H9 (cell line): ENCODE measurements at regions not wholly inside any gene's neighbourhood (a gene's known extent, or its start where the extent isn't known, plus 50 kb on each side); places are given as distances from the start of the nearest gene placed in this dataset.
A peak's percentile ranks its signal among the peaks of the same experiment; 100 is the strongest.

ENCODE experiments used
- DNase-seq: peaks from one replicate; pipeline ENCODE4 v3.0.0-alpha.2; 2017
- H2AFZ ChIP-seq: one replicate; pipeline ENCODE4 v1.6.1; 2013; ENCODE audit warnings: mild to moderate bottlenecking, low read length, control low read depth, moderate library complexity
- H2AK5ac ChIP-seq: 2 replicates; pipeline ENCODE4 v1.6.1; 2013; ENCODE audit warnings: low read length, control low read depth, mixed read lengths; ENCODE audit not compliant: insufficient read length
- H2BK120ac ChIP-seq: one replicate; pipeline ENCODE4 v1.6.1; 2013; ENCODE audit warnings: low read depth, mild to moderate bottlenecking, low read length, control low read depth, inconsistent platforms; ENCODE audit not compliant: poor library complexity, severe bottlenecking
- H2BK12ac ChIP-seq: 2 replicates; pipeline ENCODE4 v1.6.1; 2013; ENCODE audit warnings: low read length, control low read depth, mixed read lengths, low read depth; ENCODE audit not compliant: insufficient read length
- H2BK15ac ChIP-seq: 2 replicates; pipeline ENCODE4 v1.6.1; 2013; ENCODE audit warnings: low read depth, low read length, control low read depth
- H2BK20ac ChIP-seq: one replicate; pipeline ENCODE4 v1.6.1; 2013; ENCODE audit warnings: low read depth, mild to moderate bottlenecking, low read length, control low read depth, inconsistent platforms; ENCODE audit not compliant: poor library complexity, severe bottlenecking
- H2BK5ac ChIP-seq: 2 replicates; pipeline ENCODE4 v1.6.1; 2013; ENCODE audit warnings: low read length, control low read depth, mixed read lengths; ENCODE audit not compliant: insufficient read length
- H3K14ac ChIP-seq: 2 replicates; pipeline ENCODE4 v1.6.1; 2013; ENCODE audit warnings: low read length, control low read depth; ENCODE audit not compliant: insufficient read depth
- H3K18ac ChIP-seq: 2 replicates; pipeline ENCODE4 v1.6.1; 2013; ENCODE audit warnings: low read depth, mild to moderate bottlenecking, mixed read lengths, low read length, control low read depth; ENCODE audit not compliant: insufficient read length
- H3K23ac ChIP-seq: 2 replicates; pipeline ENCODE4 v1.6.1; 2013; ENCODE audit warnings: low read length, control low read depth, mixed read lengths, low read depth; ENCODE audit not compliant: insufficient read length
- H3K23me2 ChIP-seq: 2 replicates; pipeline ENCODE4 v1.6.1; 2013; ENCODE audit warnings: low read depth, mild to moderate bottlenecking, mixed read lengths, low read length, control low read depth; ENCODE audit not compliant: insufficient read length, poor library complexity, severe bottlenecking
- H3K27ac ChIP-seq: 2 replicates; pipeline ENCODE4 v1.5.1; 2013; ENCODE audit warnings: low read length, control low read depth, mixed read lengths, low read depth; ENCODE audit not compliant: insufficient read length
- H3K27me3 ChIP-seq: 2 replicates; pipeline ENCODE4 v1.6.1; 2013; ENCODE audit warnings: low read length, control low read depth, inconsistent platforms; ENCODE audit not compliant: insufficient read depth
- H3K4ac ChIP-seq: 2 replicates; pipeline ENCODE4 v1.6.1; 2013; ENCODE audit warnings: low read depth, mild to moderate bottlenecking, control low read depth, inconsistent platforms, low read length, moderate library complexity
- H3K4me1 ChIP-seq: 2 replicates; pipeline ENCODE4 v1.6.1; 2013; ENCODE audit warnings: low read length, control low read depth, inconsistent platforms; ENCODE audit not compliant: insufficient read depth
- H3K4me2 ChIP-seq: 2 replicates; pipeline ENCODE4 v1.6.1; 2013; ENCODE audit warnings: low read length, control low read depth, mixed read lengths; ENCODE audit not compliant: insufficient read length, insufficient read depth
- H3K56ac ChIP-seq: 2 replicates; pipeline ENCODE4 v1.6.1; 2013; ENCODE audit warnings: low read depth, mild to moderate bottlenecking, mixed read lengths, low read length, control low read depth; ENCODE audit not compliant: insufficient read length
- H3K79me1 ChIP-seq: 2 replicates; pipeline ENCODE4 v1.6.1; 2013; ENCODE audit warnings: low read depth, mild to moderate bottlenecking, moderate library complexity, low read length, control low read depth, inconsistent platforms; ENCODE audit not compliant: insufficient read depth, poor library complexity, severe bottlenecking
- H3K79me2 ChIP-seq: 2 replicates; pipeline ENCODE4 v1.6.1; 2013; ENCODE audit warnings: low read length, control low read depth, inconsistent platforms; ENCODE audit not compliant: insufficient read depth
- H3K9ac ChIP-seq: 2 replicates; pipeline ENCODE4 v1.6.1; 2013; ENCODE audit warnings: low read length, control low read depth, mixed read lengths; ENCODE audit not compliant: insufficient read length; ENCODE audit errors: extremely low read depth
- H3K9me3 ChIP-seq: one replicate; pipeline ENCODE4 v1.6.1; 2013; ENCODE audit warnings: low read depth, low read length, inconsistent platforms; ENCODE audit not compliant: control insufficient read depth
- H3T11ph ChIP-seq: one replicate; pipeline ENCODE4 v1.6.1; 2013; ENCODE audit warnings: mild to moderate bottlenecking, low read length, control low read depth, inconsistent platforms
- H4K20me1 ChIP-seq: one replicate; pipeline ENCODE4 v1.6.1; 2013; ENCODE audit not compliant: control insufficient read depth, insufficient read length, insufficient read depth
- H4K5ac ChIP-seq: 2 replicates; pipeline ENCODE4 v1.6.1; 2013; ENCODE audit warnings: low read depth, mild to moderate bottlenecking, mixed read lengths, low read length, control low read depth; ENCODE audit not compliant: insufficient read length
- H4K8ac ChIP-seq: replicated peaks from 2 replicates; pipeline ENCODE4 v1.6.1; 2013; ENCODE audit warnings: low read length, control low read depth, mixed read lengths, low read depth; ENCODE audit not compliant: insufficient read length
- H4K91ac ChIP-seq: 2 replicates; pipeline ENCODE4 v1.6.1; 2013; ENCODE audit warnings: low read depth, mild to moderate bottlenecking, moderate library complexity, mixed read lengths, low read length, control low read depth; ENCODE audit not compliant: insufficient read length
- H3K27ac Mint-ChIP-seq, 3 experiments: 2 replicates in 2 of 3; 3 replicates in 1 of 3; pipeline ENCODE4 v1.8.0; 2020 to 2021; ENCODE audit warnings: mixed read lengths in 3 of 3, mild to moderate bottlenecking in 1 of 3, moderate library complexity in 1 of 3
- H3K27me3 Mint-ChIP-seq: 2 replicates; pipeline ENCODE4 v1.8.0; 2021; ENCODE audit warnings: low read depth, mild to moderate bottlenecking, moderate library complexity, mixed read lengths
- H3K36me3 Mint-ChIP-seq, 3 experiments: 2 replicates in 2 of 3; 3 replicates in 1 of 3; pipeline ENCODE4 v1.8.0; 2020 to 2021; ENCODE audit warnings: low read depth in 3 of 3, mixed read lengths in 3 of 3; ENCODE audit not compliant: insufficient read depth in 1 of 3
- H3K4me1 Mint-ChIP-seq, 2 experiments: 2 replicates each; pipeline ENCODE4 v1.8.0; 2020; ENCODE audit warnings: mixed read lengths in 2 of 2
- H3K4me3 Mint-ChIP-seq, 2 experiments: 2 replicates in 1 of 2; 3 replicates in 1 of 2; pipeline ENCODE4 v1.8.0; 2020 to 2021; ENCODE audit warnings: mild to moderate bottlenecking in 2 of 2, mixed read lengths in 2 of 2, moderate library complexity in 1 of 2
- H3K9me3 Mint-ChIP-seq, 2 experiments: 2 replicates in 1 of 2; 3 replicates in 1 of 2; pipeline ENCODE4 v1.8.0; 2020; ENCODE audit warnings: mild to moderate bottlenecking in 2 of 2, mixed read lengths in 2 of 2, moderate library complexity in 1 of 2
- WGBS: extraction: QIAGEN DNeasy Blood & Tissue Kit; methylation state at CpG from one replicate; pipeline ENCODE4 v1.1.7; 2013; ENCODE audit warnings: missing lambda C conversion rate, low lambda C conversion rate, mixed read lengths; ENCODE audit not compliant: insufficient read length; ENCODE audit errors: extremely low coverage; 5-methylcytosine and 5-hydroxymethylcytosine counted together
- TF ChIP-seq, protein P1 (sequence below): fragments of 200-600 bp; sonication (generic); conservative IDR thresholded peaks from 3 replicates; pipeline ENCODE4 v1.8.0; 2021; ENCODE audit warnings: antibody characterized with exemption, mild to moderate bottlenecking

DNA sequence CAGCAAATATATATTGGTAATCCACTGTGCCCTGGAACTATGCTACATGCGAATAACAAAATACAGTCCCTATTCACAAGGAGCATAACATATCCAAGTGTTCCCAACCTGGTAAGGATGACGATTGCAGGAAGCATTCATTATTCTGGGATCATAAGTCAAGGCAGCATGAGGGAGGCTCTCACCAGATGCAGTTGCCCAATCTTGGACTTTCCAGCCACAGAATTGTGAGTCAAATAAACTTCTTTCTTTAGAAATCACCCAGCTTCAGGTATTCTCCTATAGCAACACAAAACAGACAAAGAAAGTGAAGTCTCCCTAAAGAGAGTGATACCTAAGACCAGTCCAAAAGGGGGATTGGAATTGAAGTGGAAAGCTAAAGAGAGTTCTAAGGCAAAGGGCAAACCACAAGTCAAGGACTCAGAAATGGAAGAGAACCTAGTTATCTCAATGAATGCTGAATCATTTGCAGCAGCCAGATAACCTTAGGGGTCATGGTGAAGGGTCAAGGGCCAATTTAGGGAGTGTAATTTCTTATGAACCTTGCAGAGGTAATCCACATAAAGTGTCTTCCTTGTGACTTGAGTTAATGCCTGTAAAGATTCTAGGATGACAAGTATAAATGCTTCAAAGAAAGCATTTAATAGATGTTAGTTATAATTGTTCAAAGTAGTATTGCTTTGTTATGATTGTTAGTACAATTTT lies 103.1 kb upstream of the PCDH7 start:
- TF ChIP-seq, protein P1, sequence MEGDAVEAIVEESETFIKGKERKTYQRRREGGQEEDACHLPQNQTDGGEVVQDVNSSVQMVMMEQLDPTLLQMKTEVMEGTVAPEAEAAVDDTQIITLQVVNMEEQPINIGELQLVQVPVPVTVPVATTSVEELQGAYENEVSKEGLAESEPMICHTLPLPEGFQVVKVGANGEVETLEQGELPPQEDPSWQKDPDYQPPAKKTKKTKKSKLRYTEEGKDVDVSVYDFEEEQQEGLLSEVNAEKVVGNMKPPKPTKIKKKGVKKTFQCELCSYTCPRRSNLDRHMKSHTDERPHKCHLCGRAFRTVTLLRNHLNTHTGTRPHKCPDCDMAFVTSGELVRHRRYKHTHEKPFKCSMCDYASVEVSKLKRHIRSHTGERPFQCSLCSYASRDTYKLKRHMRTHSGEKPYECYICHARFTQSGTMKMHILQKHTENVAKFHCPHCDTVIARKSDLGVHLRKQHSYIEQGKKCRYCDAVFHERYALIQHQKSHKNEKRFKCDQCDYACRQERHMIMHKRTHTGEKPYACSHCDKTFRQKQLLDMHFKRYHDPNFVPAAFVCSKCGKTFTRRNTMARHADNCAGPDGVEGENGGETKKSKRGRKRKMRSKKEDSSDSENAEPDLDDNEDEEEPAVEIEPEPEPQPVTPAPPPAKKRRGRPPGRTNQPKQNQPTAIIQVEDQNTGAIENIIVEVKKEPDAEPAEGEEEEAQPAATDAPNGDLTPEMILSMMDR: no peak
- no peak overlapping the region for H2AFZ ChIP-seq
- no peaks in the 10 kb centered on the region for H3K9me3 ChIP-seq

More for the DNA sequence above, 103.1 kb upstream of the PCDH7 start:
- Histone ChIP-seq H3T11ph (no peak overlapping the region), H3K14ac (no peak overlapping the region), H3K4ac (no peak overlapping the region), H4K5ac (no peak overlapping the region), H2AK5ac (no peak overlapping the region), H3K27ac (no peak overlapping the region), H3K9ac (no peak overlapping the region), H3K79me1 (no peaks in the 10 kb centered on the region), H4K20me1 (no peaks in the 10 kb centered on the region), H3K79me2 (no peaks in the 10 kb centered on the region), H3K18ac (no peak overlapping the region), H2BK15ac (no peak overlapping the region), H4K91ac (no peak overlapping the region), H4K8ac (no peak overlapping the region), H2BK5ac (no peak overlapping the region), H3K23ac (no peak overlapping the region), H2BK12ac (no peak overlapping the region), H3K4me2 (no peak overlapping the region), H2BK120ac (no peak overlapping the region), H2BK20ac (no peak overlapping the region), H3K4me1 (no peaks in the 10 kb centered on the region), H3K56ac (no peak overlapping the region), H3K23me2 (no peaks in the 10 kb centered on the region), H3K27me3 (no peaks in the 10 kb centered on the region)
- no peak overlapping the region for H3K4me3 Mint-ChIP-seq
- no peaks in the 10 kb centered on the region for H3K27me3 Mint-ChIP-seq
- WGBS: no CpG with 5 or more reads among the region's 2 CpGs
- H3K27ac Mint-ChIP-seq: peak overlapping the region in 1 of 3 experiments; percentile 50; a peak in 1 of 7 replicates
- no peaks in the 10 kb centered on the region for H3K36me3 Mint-ChIP-seq
- no peaks in the 10 kb centered on the region for H3K4me1 Mint-ChIP-seq
- no peaks in the 10 kb centered on the region for H3K9me3 Mint-ChIP-seq
- no peak for DNase-seq
